Right lobe of liver (tissue), 4 donors: ENCODE measurements at regions not wholly inside any gene's neighbourhood (a gene's known extent, or its start where the extent isn't known, plus 50 kb on each side); places are given as distances from the start of the nearest gene placed in this dataset.

Experiments
- CTCF ChIP-seq, 4 donors: fragments of 200-600 bp in 3 of 4; fragments of 450-650 bp in 1 of 4; IDR thresholded peaks; one replicate each; pipeline versions ENCODE4 v1.5.1 to v1.8.0; 2016 to 2022; ENCODE audit warnings: antibody characterized with exemption in 4 of 4, mild to moderate bottlenecking in 2 of 4
- POLR2A ChIP-seq: fragments of 450-650 bp; IDR thresholded peaks from one replicate; pipeline ENCODE4 v1.6.1; 2017; ENCODE audit warnings: antibody characterized with exemption, mild to moderate bottlenecking
- donor health status: DM: no; HTN: no; CAD: no.
- donor health status: DM: no; HTN: no; CAD: no.
- donor health status: DM: no; HTN: yes; CAD: no.

GRCh38 chr14:104499784-104500760 lies 79.5 kb upstream of the C14orf180 start:
- TF ChIP-seq CTCF (IDR thresholded peaks at IDR 0.05): no peak
- TF ChIP-seq POLR2A: no peak
